HepG2 (cell line): ENCODE measurements at regions not wholly inside any gene's neighbourhood (a gene's known extent, or its start where the extent isn't known, plus 50 kb on each side); places are given as distances from the start of the nearest gene placed in this dataset.
A peak's percentile ranks its signal among the peaks of the same experiment; 100 is the strongest.

Experiments
- EP300 ChIP-seq, 3 experiments: sonication (generic) in 1 of 3; formaldehyde crosslinking in 1 of 3; IDR thresholded peaks; 2 replicates each; pipeline versions ENCODE4 v1.5.1 to v1.6.1; 2011 to 2020; ENCODE audit warnings: low read depth in 2 of 3, low read length in 2 of 3, borderline replicate concordance in 1 of 3, improper control_type of control experiment in 1 of 3, mild to moderate bottlenecking in 1 of 3, missing genetic modification reagents in 1 of 3, moderate library complexity in 1 of 3
- HNF4G ChIP-seq, 2 experiments: sonication (generic) in 1 of 2; formaldehyde crosslinking in 1 of 2; IDR thresholded peaks; 2 replicates each; pipeline versions ENCODE4 v1.4.0 to v1.6.1; 2011 to 2020; ENCODE audit warnings: borderline replicate concordance in 2 of 2, low read depth in 2 of 2, mild to moderate bottlenecking in 2 of 2, low read length in 1 of 2, missing genetic modification reagents in 1 of 2, moderate library complexity in 1 of 2
- MAX ChIP-seq: IDR thresholded peaks from 2 replicates; pipeline ENCODE4 v1.6.1; 2012; ENCODE audit warnings: inconsistent platforms
- MED1 ChIP-seq: sonication (generic); formaldehyde crosslinking; IDR thresholded peaks from 2 replicates; pipeline ENCODE4 v1.4.0; 2020; ENCODE audit warnings: missing genetic modification reagents
- NR1H2 ChIP-seq: sonication (generic); formaldehyde crosslinking; IDR thresholded peaks from 2 replicates; pipeline ENCODE4 v1.8.1; 2022; ENCODE audit warnings: low read depth, missing genetic modification reagents, borderline replicate concordance
- PHB2 ChIP-seq: fragments of 450-650 bp; IDR thresholded peaks from 2 replicates; pipeline ENCODE4 v1.6.1; 2018; ENCODE audit not compliant: partially characterized antibody
- PHF8 ChIP-seq: sonication (generic); formaldehyde crosslinking; IDR thresholded peaks from 2 replicates; pipeline ENCODE4 v1.5.0; 2020; ENCODE audit warnings: missing genetic modification reagents
- REXO4 ChIP-seq: sonication (generic); formaldehyde crosslinking; IDR thresholded peaks from 2 replicates; pipeline ENCODE4 v1.8.0; 2022; ENCODE audit warnings: missing genetic modification reagents, mild to moderate bottlenecking, borderline replicate concordance
- SIX4 ChIP-seq: sonication (generic); formaldehyde crosslinking; IDR thresholded peaks from 2 replicates; pipeline ENCODE4 v1.4.0; 2020; ENCODE audit warnings: missing genetic modification reagents
- ZNF329 ChIP-seq: sonication (generic); formaldehyde crosslinking; IDR thresholded peaks from 2 replicates; pipeline ENCODE4 v1.9.0; 2021; ENCODE audit warnings: low read depth, mild to moderate bottlenecking, missing genetic modification reagents
- ZNF414 ChIP-seq: sonication (generic); formaldehyde crosslinking; IDR thresholded peaks from 2 replicates; pipeline ENCODE4 v1.5.0; 2020; ENCODE audit warnings: missing genetic modification reagents
- ZNF513 ChIP-seq: sonication (generic); formaldehyde crosslinking; conservative IDR thresholded peaks from 2 replicates; pipeline ENCODE4 v1.5.0; 2020; ENCODE audit warnings: missing genetic modification reagents
- ZNF614 ChIP-seq: IDR thresholded peaks from 2 replicates; pipeline ENCODE4 v1.6.1; 2018; ENCODE audit warnings: missing biosample characterization, missing genetic modification reagents, inconsistent platforms, borderline replicate concordance
- ZNF782 ChIP-seq: sonication (generic); formaldehyde crosslinking; IDR thresholded peaks from 2 replicates; pipeline ENCODE4 v1.4.0; 2020; ENCODE audit warnings: missing genetic modification reagents, mild to moderate bottlenecking, borderline replicate concordance
- ZNF879 ChIP-seq: sonication (generic); formaldehyde crosslinking; IDR thresholded peaks from 2 replicates; pipeline ENCODE4 v1.8.1; 2023; ENCODE audit warnings: missing genetic modification reagents
- TF ChIP-seq, protein P1 (sequence below): sonication (generic); formaldehyde crosslinking; IDR thresholded peaks from 2 replicates; pipeline ENCODE4 v1.4.0; 2020; ENCODE audit warnings: missing genetic modification reagents, low read depth, mild to moderate bottlenecking, borderline replicate concordance
- TF ChIP-seq, protein P2 (sequence below): sonication (generic); formaldehyde crosslinking; IDR thresholded peaks from 2 replicates; pipeline ENCODE4 v1.4.0; 2020; ENCODE audit warnings: mild to moderate bottlenecking, missing genetic modification reagents
- TF ChIP-seq, protein P3 (sequence below): IDR thresholded peaks from 2 replicates; pipeline ENCODE4 v1.6.1; 2016; ENCODE audit warnings: low read depth, control low read depth

GRCh38 chr12:30507576-30507975 lies 188.1 kb downstream of the IPO8 start (continued):
- TF ChIP-seq, protein P1, sequence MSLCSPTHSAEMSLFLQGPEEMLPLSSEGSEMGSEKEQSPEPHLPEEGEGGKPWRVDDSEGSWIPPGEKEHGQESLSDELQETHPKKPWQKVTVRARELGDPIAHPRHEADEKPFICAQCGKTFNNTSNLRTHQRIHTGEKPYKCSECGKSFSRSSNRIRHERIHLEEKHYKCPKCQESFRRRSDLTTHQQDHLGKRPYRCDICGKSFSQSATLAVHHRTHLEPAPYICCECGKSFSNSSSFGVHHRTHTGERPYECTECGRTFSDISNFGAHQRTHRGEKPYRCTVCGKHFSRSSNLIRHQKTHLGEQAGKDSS (CRISPR knock-in tag): 0 out of 2 replicates have a peak, but pooled peaks have one; percentile 23
- TF ChIP-seq PHB2 (no peak), MAX (no peak), PHF8 (no peak), ZNF879 (CRISPR knock-in tag) (no peak), ZNF614 (CRISPR knock-in tag) (no peak), EP300 (IDR thresholded peaks at IDR 0.05; ENCODE audit: low read depth in 2 of 2, low read length in 2 of 2) (peak in 1 of 2 experiments; percentile 79; a peak in 2 of 4 replicates), EP300 (CRISPR knock-in tag; IDR thresholded peaks at IDR 0.05; ENCODE audit: borderline replicate concordance) (no peak), NR1H2 (CRISPR knock-in tag) (no peak), ZNF329 (no peak), SIX4 (no peak), HNF4G (IDR thresholded peaks at IDR 0.05; ENCODE audit: borderline replicate concordance, low read depth, low read length) (peak; percentile 76), HNF4G (CRISPR knock-in tag; IDR thresholded peaks at IDR 0.05; ENCODE audit: borderline replicate concordance, low read depth) (no peak), REXO4 (no peak), ZNF513 (no peak), ZNF414 (no peak), MED1 (peak; percentile 76), ZNF782 (CRISPR knock-in tag) (peak; percentile 41; the same call in 1 of the 2 replicates)
- TF ChIP-seq, protein P2, sequence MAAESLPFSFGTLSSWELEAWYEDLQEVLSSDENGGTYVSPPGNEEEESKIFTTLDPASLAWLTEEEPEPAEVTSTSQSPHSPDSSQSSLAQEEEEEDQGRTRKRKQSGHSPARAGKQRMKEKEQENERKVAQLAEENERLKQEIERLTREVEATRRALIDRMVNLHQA: no peak
- TF ChIP-seq, protein P3, sequence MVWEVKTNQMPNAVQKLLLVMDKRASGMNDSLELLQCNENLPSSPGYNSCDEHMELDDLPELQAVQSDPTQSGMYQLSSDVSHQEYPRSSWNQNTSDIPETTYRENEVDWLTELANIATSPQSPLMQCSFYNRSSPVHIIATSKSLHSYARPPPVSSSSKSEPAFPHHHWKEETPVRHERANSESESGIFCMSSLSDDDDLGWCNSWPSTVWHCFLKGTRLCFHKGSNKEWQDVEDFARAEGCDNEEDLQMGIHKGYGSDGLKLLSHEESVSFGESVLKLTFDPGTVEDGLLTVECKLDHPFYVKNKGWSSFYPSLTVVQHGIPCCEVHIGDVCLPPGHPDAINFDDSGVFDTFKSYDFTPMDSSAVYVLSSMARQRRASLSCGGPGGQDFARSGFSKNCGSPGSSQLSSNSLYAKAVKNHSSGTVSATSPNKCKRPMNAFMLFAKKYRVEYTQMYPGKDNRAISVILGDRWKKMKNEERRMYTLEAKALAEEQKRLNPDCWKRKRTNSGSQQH (CRISPR knock-in tag): no peak
